Posterior vena cava (tissue), 2 donors: ENCODE measurements at regions not wholly inside any gene's neighbourhood (a gene's known extent, or its start where the extent isn't known, plus 50 kb on each side); places are given as distances from the start of the nearest gene placed in this dataset.
"Not testable (repeated sequence)": the region's sequence is repeated elsewhere in the genome, so short reads cannot be mapped to it uniquely, and the experiment has no call there.

Experiments
- DNase-seq: peaks from one replicate; pipeline ENCODE4 v3.0.0-alpha.2; 2020; ENCODE audit warnings: low spot score
- intact Hi-C, 2 donors: fragments of 100-400 bp; cut with DNase I; formaldehyde crosslinking; loops; one replicate each; pipeline versions ENCODE4 v1.14.1 to v1.14.2; 2022 to 2023
- donor health status: DM: yes; HTN: yes; CAD: no.
- donor health status: DM: yes; HTN: yes; CAD: no.

DNA sequence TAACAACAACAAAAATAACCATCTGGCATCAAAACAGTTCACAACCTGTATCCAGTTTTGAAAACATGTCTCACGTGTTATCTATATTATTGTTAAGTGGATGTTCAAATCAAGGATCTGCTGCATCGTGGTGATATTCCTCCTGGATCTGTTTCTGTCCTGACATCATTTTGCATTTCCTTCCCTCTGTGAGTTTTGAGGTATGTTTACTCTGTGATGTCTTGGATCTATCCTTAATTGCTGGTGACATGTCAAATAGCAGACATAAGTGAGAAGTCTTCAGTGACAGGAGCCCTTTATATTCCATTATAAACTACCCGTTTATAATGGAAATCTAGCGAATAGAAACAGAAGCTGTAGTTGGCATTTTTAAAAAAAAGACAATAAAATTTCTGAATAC lies 381.8 kb upstream of the NOX3 start:
- DNase-seq: no peak
- intact Hi-C loops: no loop called here

DNA sequence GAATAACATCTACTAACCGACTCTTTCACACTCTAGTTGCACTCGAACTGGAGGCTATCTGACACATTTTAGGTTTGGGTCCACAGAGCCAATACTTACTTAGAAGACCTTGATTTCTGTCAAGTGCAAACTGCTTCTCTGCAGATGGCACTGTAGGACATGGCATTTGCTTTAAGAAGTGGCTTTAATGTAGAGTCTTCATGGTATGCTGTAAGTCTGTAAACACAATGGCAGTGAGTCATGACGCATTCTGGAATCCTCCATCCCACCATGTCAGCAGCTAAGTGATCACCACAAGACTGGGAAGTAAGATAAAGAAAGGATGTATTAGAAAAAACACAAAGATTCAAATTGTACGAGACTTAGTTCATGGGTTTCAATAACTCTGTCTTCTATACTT lies 377.0 kb upstream of the NOX3 start:
- intact Hi-C loops: no loop called here
- DNase-seq: no peak

DNA sequence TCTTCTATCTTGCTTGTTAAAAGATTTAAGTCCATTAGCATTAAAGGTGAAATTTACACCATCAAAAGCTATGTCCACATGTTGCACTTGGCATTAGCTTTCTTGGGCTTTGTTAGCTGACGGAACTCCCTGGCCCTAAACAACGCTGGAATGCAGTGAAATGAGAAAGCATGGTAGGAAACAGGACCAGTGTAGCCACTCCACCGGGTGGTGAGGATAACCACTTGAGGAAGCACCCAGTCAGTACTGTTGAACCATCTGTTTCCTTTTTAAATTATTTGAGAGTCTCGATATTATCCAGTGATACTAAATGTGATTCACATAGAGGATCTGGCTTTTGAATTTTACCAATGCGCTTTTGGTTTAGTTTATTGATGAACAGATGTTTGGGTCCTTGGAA lies 374.9 kb upstream of the NOX3 start:
- DNase-seq: no peak
- intact Hi-C loops: no loop called here

DNA sequence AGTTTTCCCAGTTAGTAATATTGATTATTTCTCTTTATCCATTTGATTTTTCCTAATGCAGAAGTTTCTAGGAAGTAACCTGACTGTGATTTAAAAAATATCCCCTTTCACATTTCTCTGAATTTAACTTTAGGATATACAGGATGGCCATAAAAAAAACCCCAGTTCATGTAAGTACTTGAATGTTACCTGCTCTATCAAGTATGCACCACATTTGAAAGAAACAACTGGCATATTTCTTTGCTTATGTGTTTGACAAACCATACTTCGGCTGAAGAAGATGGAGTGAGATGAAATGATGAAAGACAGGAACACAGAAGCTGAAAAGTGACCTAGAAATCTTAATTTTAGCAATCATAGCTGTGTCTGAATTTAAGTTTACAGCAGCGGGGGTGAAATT lies 374.0 kb upstream of the NOX3 start:
- no peak for DNase-seq
- intact Hi-C loops: no loop called here

DNA sequence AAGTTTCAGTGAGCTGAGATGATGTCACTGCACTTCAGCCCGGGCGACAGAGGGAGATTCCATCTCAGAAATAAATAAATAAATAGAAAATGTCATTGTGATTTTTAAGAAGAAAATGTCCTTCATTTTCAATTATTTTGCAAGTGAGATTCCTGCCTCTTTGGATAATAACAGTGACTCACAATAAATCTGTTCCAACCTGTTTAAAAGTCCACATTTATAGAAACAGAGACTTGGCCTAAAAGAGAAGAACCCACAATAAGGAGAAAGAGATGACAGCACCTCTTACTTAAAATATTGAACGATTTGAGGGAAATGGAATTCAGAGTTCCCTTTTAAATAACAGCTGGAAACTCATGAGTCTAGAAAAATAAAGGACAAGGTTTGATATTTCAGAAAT lies 373.4 kb upstream of the NOX3 start:
- DNase-seq: no peak
- intact Hi-C loops: no loop called here

DNA sequence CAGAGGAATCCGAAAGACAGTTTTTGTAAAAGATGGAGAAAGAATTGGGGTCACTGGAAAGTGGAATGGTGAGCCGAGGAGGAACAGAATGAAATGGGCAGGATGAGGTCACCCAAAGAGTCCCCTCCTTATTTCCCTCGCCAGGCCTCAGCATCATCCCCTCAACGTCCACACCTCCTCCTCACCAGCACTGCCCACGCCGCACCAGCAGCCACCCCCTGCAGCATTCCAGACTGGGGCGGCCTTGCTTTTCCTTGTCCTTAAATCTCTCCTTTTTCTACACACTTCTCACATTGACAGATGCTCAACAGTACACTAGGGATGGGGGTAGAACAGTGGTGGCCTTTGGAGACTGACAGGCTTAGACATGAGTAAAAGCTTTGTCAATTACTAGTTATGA lies 363.1 kb upstream of the NOX3 start:
- DNase-seq: no peak

DNA sequence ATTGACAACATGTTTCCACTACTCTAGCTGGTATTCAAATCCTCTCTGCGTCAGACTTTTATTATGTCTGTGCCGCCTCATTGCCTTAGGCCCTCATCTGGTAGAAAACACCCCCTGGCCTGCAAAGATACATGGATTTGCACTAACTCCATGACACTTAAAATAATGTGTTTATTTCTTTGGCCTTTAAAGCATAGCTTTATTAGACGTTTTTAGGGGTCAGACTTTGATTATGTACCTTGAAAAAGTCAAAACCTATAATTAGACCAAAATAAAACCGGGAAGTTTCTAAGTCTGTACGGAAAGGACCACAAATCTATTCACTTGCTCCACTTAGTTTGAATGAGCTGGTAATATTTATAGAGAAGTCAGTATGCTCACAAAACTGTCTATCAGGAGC lies 357.9 kb upstream of the NOX3 start:
- intact Hi-C loops: no loop called here
- DNase-seq: no peak

More for the DNA sequence above, 363.1 kb upstream of the NOX3 start:
- intact Hi-C loops: no loop called here

DNA sequence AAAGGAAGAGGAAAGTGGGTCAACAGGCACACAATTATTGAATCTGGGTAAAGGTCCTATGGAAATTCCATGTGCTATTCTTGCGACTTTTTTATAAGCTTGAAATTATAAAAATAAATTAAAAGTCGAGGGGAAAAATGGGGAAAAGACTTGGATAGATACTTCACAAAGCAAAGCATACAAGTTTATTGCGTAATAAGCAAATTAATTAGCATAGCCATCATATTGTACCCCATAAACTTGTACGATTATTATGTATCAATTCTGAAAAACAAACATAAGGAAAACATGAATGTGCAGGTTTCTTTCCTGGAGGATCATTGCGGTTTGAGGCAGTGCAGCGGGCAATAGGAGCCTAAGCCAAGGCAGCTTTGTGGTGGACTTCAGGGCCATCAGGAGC lies 351.6 kb upstream of the NOX3 start:
- intact Hi-C loops: no loop called here
- DNase-seq: no peak

DNA sequence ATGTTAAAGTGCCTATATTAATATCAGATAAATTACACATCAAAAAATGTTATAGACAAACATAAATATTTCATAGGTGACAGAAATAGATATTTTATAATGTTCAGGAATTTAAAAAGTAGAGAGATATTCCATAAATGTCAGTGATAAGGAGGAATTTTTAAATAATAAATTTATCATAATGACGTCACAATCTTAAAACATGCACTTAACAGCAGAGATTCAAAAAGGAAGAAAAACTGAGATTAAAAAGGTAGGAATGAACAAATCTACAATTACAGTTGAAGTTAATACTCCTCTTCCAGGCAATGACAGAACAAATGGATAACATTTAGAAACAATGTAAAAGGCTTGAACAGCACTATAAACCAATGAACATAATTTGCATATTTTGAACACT lies 345.4 kb upstream of the NOX3 start:
- intact Hi-C loops: no loop called here

DNA sequence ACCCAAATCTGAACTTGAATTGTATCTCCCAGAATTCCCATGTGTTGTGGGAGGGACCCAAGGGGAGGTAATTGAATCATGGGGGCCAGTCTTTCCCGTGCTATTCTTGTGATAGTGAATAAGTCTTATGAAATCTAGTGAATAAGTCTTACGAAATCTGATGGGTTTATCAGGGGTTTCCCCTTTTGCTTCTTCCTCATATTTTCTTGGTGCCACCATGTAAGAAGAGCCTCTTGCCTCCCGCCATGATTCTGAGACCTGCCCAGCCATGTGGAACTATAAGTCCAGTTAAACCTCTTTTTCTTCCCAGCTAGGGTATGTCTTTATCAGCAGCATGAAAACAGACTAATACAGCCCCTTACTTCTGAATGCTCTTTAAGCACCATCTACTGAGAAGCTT lies 343.2 kb upstream of the NOX3 start:
- intact Hi-C loops, DNase-seq: not testable (repeated sequence)

More for the DNA sequence above, 345.4 kb upstream of the NOX3 start:
- DNase-seq: no peak

DNA sequence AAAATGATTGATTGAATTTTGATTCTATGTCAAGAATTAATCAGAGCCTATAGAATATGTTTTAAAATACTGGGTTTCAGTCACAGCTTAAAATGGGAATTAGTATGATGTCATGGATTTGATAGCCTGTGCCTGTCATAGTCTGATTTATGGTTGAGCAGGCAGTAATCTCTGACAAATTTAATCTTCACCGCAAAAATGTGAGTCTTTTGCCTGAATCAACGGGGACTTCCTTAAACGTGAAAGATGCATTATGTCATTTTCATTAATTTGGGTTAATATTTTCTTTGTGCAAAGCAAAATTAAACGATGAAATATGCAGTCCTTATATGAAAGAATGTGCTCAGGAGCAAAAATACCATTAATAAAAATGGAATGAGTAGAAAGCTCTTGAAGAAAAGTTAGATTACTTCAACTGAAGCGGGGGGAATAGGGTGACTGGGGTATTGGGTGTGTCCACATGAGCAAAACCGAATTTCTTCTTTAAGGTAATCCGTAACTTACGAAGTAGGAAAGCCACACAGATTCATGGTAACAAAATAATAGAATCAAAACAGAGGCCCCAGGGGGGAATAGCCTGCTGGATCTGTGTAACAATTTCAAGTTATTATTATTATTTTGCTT lies 339.6 kb upstream of the NOX3 start:
- intact Hi-C loops: no loop called here
- no peak for DNase-seq

DNA sequence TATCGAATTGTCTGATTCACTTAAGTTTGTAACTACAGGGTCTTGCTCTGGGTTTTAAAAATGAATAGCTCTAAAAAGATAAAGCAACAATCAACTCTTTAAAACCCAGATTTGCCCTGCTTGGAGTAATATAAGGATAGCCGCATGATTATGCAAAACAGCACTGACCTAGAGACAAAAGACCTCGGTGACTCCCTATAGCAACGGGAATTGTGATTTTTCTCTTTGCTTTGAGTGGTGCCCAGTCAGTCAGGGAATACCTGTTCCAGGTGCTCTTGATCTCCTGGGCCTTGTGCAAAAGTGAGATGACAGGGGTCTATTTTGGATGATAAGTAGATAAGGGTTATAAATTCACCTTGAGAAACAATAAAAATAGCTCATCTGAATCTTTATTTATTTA lies 336.3 kb upstream of the NOX3 start:
- intact Hi-C loops: no loop called here
- no peak for DNase-seq

DNA sequence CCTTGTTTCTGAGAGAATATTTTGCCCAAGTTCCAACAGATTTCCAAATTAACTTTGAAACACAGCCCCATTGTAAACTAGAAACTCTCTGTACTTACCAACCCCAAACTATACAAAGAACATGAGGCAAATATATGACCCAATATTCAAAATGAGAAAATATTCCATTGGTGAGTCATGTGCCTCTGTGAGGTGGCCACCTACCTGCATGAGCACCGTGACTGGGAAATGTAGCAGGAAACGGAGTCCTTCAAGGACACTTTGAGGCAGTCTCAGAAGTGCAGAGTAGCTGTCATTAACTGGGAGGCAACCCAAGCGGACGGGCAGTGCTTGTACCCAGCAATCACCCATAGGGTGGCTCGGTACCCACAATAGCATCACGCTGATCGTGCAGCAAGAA lies 335.5 kb upstream of the NOX3 start:
- no peak for DNase-seq
- intact Hi-C loops: no loop called here

DNA sequence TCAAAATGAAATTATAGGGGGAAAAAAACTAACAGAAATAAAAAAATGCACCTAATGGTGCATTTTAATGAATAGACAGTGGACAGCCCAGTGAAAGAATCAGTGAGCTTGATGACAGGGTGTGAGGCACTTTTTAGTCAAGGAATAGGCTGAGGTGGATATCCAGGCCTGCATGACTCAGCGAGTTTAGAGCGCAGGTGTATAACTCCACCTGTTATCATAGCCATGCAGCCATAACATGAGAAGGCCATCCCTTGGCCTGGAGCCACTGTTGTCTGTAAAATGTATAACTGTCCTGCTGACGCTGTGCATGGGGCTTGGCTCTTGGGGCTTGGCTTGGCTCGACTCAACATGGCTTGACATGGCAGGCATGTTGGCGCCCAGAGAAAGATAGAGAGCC lies 331.5 kb upstream of the NOX3 start:
- no peak for DNase-seq
- intact Hi-C loops: no loop called here

DNA sequence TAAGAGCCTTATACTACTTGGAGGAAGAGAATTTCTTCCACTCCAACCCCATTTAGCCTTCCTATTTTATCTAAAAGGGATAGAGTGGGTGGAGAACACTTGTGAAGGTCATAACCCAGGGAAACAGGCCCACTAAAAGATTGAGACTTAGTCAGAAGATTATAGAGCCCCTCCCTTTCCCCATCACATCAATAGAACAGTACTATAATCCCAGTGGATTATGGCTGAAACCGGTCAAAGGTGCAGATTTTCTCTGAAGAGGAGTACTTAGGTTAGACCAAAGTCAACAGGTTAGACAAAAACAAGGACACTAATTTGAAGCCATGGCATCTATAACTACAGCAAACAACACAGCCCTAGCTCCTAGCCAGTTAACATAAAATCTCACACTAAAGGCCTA lies 330.9 kb upstream of the NOX3 start:
- no peak for DNase-seq
- intact Hi-C loops: no loop called here

DNA sequence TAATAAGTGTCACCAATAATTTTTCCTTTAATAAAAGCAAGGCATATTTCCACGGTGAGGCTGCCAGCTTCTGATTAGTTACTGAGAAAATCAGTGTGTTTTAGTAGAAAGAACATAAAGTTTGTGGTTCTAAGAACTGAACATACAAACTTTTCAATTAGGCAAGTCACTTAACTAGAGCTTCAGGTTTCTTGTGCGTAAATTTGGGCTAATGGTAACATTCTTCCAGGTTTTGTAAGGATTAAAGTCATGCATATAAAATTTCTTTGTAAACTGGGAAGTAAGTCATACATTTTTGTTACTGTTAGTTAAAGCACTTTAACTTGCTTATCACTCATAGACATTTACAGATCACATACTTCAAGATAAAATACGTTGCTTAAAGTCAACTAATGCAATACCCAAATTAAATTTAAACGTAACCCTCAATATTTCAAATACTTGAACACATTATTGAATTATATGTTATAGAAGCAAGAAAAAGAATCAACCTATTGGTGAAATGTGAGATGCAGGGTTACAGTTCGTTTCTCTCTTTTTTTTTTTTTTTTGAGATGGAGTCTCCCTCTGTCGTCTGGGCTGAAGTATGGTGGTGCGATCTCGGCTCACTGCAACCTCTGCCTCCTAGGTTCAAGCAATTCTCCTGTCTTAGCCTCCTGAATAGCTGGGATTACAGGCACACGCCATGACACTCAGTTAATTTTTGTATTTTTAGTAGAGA lies 327.3 kb upstream of the NOX3 start:
- intact Hi-C loops: no loop called here
- no peak for DNase-seq

DNA sequence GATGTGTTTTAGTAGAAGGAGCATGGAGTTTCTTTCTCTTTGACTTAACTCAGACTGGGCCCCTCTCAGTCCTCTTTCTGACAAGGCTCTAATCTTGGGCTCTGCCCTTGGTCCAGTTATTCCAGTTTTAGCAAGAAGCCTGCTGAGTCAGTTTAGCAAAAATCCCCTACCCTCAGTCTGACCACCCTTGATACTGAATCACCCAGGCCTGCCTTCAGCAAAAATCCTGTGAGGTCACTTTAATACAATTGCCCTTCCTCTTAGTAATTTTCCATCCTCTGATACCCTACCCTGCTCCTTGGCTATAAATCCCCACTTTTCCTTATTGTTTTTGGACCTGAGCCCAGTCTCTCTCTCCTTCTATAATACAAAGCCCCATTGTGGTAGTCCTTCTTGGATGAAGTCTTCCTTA lies 326.7 kb upstream of the NOX3 start:
- DNase-seq: no peak
- intact Hi-C loops: no loop called here

DNA sequence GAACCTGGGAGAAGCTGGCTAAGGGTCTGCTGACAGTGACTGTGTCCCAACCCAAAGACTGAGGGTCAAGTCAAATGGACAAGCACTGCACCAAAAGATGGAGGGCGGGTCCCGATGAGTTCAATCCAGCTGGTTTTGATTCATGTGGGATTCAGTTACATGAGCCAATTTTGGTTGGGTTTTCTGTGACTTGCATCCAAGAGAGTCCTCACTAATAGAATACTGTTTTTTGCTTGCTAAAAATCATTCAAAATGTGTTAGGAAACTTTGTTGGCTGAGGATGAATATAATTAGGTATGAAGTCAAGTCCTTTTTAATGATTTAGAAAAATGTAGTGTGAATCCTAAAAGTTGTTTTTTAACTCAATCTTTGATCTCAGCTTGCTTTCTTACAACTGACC lies 323.8 kb upstream of the NOX3 start:
- DNase-seq: no peak
- intact Hi-C loops: no loop called here

DNA sequence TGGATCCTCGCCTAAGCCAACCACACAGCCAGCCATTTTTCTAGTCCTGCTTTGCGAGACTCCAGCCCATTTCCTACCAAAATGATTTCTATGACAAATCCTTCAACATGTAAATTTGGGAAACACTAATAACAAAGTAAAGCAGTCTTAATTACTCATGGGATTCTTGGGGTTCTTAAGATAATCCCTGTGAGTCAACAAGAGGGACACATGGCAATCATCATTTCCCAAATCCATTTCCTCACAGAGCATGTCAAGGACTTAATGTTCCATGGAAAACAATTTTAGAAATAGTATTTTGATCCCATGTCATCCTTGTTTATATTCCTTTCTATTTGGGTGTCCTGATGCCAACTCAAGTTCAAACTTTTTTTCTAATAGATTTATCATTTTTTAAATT lies 322.7 kb upstream of the NOX3 start:
- intact Hi-C loops: no loop called here
- no peak for DNase-seq

DNA sequence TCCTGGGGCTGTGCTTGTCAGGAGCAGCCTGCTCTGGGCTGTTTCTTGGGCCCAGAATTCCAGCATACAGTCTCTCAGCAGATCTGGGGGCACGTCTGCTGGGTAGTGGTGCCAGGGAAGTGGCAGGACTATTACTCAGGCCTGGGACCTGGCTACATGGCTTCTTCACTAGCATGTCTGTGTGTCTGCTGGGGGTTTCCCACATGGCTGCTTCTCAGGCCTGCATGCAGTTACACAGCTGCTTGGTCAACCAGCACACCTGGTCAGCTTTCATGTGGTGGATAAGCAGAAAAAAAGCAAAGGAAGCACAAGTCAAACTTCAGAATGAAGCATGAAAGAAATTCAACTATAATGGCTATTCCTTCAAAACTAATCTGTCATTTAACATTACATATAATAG lies 316.2 kb upstream of the NOX3 start:
- DNase-seq: no peak
- intact Hi-C loops: no loop called here

DNA sequence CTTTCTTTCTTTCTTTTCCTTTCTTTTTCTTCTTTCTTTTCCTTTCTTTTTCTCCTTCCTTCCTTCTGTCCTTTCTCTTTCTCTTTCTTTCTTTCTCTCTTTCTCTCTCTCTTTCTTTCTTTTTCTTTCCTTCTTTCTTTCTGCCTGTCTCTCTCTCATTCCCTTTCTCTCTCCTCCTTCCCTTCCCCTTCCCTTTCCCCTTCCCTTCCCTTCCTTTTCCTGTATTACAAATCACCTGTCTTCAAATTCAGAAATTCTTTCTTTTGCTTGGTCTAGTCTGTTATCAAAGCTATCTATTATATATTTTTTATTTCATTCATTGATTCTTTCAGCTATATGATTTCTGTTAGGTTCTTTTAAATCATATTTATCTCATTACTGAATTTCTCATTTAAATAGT lies 315.2 kb upstream of the NOX3 start:
- no peak for DNase-seq
- intact Hi-C loops: no loop called here

DNA sequence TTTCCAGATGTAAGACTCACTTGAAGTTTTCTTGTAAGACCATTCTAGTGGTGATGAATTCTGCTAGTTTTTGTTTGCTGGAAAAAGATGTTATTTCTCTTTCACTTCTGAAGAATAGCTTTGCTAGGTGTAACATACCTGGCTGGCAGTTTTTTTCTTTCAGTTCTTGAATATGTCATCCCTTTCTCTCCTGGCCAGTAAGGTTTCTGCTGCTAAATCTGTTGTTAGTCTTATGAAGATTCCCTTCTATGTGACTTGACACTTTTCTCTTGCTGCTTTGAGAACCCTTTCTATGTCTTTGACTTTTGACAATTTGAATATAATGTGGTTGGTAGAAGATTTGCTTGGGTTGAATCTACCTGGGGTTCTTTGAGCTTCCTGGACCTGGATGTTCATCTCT lies 314.7 kb upstream of the NOX3 start:
- no peak for DNase-seq
- intact Hi-C loops: no loop called here
